NCI-H1417 treated with DMSO at 0.1 percent for 48 hours (cell line): ENCODE measurements at regions not wholly inside any gene's neighbourhood (a gene's known extent, or its start where the extent isn't known, plus 50 kb on each side); places are given as distances from the start of the nearest gene placed in this dataset.
"Not testable (repeated sequence)": the region's sequence is repeated elsewhere in the genome, so short reads cannot be mapped to it uniquely, and the experiment has no call there.

Experiments
- DNase-seq: peaks from one replicate; lab custom pipeline; 2025; lab: John Stamatoyannopoulos, UW

DNA sequence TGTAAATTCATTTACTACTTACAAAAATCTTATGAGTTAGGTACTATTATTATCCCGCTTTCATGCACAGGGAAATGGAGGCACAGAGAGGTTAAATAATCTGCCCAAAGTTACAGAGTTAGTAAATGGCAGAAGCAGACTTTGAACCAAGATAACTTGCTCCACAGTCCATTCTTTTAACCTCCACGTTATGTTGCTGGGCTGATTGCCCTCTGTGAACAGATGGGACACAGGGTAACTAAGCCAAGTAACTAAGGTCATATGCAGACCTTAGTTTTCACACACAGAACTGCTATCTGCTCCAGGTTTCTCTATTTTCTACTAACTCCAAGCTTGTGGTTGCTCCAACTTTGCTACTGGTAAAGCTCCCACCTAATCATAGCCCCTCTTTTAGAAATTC lies 147.1 kb upstream of the IFNG-AS1 start:
- DNase-seq: no peak

- DNase-seq: no peak
Measured at GRCh38 chr12:67843257-67843656, 146.0 kb upstream of the IFNG-AS1 start.

GRCh38 chr12:67852701-67853100 lies 136.5 kb upstream of the IFNG-AS1 start:
- DNase-seq: no peak

DNA sequence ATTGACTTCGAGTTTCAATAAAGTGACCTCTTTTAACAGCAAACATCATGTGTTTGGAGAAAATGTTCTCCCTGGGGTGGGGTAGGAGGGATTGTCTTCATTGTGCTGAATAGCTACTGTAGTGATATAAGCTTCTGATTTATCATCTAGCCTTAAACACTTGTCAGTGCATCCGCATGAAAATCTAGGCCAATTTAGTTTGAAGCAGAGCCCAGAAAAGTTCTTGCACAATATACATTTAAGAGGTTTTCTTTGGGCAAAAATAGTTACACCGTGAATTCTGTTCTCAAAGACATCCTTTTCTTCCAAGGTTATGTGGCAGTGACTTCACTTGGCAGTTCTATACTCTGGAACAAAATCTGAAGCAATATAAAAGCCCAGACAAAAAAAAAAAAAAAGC lies 136.0 kb upstream of the IFNG-AS1 start:
- no peak for DNase-seq

DNA sequence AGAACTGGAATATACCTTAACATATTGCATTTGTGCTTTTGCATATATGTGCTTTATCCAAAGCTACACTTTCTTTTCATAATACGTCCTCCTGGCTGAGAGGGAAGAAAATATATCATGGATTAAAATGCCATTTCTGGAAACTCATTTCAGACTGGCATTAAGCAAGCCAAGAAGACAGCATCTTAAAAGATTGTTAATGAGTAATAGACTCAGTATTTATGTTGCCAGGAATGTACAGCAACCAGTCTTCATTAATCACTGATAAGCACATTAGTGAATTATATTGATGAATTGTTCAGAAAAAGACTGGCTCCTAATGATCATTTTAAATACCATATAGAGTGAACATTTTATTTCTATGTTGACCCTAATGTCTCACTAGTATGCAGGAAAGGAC lies 134.9 kb upstream of the IFNG-AS1 start:
- no peak for DNase-seq

DNA sequence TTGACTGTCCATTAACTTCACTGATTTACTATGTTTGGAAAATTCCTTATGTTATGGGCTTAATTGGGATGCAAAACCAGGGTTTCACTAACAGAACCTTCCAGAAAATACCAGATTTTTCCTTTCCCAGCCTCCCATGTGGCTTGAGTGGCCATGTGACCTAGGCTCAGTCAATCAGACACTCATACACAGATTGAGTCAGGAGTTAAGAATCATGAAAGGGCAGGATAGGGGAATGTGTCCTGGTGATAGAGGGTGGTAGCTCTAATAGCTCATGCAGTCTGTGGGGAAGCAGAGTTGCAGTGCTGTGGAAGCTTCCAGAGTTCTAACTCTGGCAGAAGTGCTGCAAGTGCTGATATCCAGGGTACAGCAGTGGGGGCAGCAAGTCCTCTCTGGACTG lies 134.1 kb upstream of the IFNG-AS1 start:
- no peak for DNase-seq

GRCh38 chr12:67871231-67871630 lies 118.0 kb upstream of the IFNG-AS1 start:
- no peak for DNase-seq

DNA sequence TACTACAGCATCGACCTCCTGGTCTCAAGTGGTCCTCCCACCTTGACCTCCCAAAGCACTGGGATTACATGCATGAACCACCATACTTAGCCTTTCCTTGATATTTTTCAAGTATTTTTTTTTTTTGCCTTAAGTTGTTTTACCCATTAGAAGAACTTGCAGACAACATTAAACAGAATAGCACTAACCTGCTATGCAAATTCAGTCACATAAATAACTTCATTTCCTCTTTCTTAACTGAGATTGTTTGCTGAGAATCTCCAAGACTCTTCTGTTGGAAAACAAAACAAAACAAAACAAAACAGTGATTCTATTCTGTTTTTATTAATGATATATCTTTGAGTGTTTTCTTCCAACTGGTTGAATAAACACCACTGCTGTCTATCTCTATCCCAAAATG lies 115.9 kb upstream of the IFNG-AS1 start:
- no peak for DNase-seq

DNA sequence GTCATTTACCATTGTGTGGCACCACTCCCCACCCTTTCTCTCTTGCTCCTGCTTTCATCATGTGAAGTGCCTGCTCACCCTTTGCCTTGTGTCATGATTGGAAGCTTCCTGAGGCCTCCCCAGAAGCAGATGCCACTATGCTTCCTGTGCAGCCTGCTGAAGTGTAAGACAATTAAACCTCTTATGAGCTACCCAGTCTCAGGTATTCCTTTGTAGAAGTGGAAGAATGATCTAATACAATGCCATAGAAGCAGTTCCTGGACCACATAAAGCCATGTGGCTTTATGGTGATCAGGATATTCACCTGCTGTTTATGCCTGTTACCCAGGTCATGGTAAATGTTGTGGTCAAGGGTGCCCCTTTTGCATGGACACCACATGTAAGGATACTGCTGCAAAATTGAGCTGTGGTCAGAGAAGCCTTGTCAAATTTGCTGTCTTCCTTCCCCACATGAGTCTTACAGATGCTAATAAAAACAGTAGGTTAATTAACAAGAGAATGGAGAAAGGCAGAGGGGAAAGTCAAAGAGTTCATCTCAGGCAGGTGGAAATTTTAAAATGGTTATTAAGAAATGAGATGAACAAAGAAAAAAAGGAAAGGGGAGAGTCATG lies 112.8 kb upstream of the IFNG-AS1 start:
- no peak for DNase-seq

- no peak for DNase-seq
Measured at GRCh38 chr12:67877727-67878126, 111.5 kb upstream of the IFNG-AS1 start.

DNA sequence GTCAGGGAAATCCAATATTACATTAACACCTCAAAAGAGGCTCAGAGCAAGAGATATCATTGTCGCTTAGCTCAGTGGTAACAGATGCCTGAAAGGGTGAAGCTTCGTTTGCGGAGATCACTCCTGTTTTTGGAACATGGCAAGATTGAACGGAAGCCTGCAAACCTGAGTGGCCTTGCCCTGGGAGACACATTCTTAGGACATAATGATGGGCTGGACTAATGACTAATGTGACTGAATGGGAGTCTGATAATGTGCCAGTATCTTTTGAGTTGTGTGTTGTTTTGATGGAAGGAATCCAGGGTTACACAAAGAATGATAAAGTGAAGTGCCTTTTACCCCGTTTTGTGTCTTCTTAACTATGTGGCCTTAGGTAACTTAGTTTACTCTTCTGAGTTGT lies 109.3 kb upstream of the IFNG-AS1 start:
- no peak for DNase-seq

DNA sequence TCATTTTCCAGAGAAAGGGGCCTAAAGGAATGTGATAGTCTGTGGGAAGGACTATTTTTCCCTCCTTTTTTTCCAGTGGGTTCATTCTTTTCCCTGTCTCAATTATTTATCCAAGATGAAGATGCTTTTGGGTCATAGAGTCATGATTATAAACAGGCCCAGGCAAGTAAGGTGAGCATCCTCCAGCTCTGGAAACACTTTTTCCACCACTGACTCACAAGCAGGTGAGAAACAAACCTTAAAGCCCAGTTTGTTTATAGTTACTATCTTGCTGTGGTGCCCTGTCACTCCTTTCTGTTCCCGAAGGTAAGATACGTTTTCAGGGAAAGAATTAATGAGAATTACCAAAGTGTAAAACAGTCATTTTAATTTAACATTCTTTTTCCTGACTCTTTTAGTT lies 107.7 kb upstream of the IFNG-AS1 start:
- DNase-seq: no peak

GRCh38 chr12:67884596-67884995 lies 104.7 kb upstream of the IFNG-AS1 start:
- no peak for DNase-seq

DNA sequence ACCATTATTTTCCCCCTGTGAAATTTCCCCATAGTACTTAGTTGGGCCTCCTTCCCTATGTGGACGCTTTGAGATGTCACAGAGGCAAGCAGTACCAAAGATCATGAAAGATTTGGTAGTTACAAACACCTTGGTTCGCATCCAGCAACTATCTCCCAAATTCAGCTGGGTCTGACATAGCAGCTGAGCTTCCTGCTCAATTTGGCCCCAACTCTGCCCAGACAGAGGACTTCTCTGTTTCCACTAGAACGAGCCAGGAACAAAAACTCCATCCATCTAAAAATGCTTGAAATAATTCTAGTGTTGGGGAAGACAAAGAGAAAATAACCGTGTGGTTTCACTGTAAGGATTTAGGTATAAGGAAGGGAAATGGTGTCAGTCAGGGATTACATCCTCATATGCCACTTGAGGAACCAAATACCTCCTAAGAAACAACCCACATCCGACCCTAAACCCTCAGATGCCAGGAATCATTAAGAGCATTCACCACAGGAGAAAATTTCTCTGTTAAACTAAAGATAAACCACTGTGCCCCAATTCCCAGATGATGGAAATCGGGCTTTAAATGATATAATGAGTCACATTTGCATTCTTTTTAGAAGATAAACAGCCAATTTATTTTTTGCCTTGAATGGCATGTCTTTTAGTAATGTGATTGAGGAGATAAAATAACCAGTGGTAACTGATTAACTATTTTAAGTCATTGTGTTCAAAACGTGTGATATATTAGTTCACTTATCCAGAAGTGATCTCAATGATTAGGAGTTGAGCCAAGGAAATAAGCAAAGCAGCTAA lies 103.7 kb upstream of the IFNG-AS1 start:
- no peak for DNase-seq

- no peak for DNase-seq
Measured at GRCh38 chr12:67887065-67887464, 102.2 kb upstream of the IFNG-AS1 start.

GRCh38 chr12:67889931-67890330 lies 99.3 kb upstream of the IFNG-AS1 start:
- DNase-seq: no peak

GRCh38 chr12:67890726-67891258 lies 98.5 kb upstream of the IFNG-AS1 start:
- DNase-seq: no peak

DNA sequence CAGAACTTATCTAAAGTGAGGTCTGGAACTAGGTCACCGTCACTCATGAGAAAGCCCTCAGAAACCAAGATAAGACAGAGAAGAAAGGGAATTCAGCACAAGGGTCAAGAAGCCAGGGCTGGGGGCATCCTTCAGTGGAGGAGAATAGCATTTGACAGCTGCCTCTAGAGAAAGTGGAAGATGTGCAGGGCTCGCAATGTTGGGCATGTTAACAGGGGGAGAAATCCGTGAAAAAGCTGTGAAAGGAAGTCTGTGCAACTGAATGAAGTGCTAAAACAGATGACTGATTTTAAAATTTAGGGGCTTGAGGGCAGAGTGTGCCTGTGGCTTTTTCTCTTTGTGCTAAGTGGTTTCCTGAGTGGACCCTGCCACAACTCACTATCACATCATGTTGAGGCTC lies 97.7 kb upstream of the IFNG-AS1 start:
- no peak for DNase-seq

DNA sequence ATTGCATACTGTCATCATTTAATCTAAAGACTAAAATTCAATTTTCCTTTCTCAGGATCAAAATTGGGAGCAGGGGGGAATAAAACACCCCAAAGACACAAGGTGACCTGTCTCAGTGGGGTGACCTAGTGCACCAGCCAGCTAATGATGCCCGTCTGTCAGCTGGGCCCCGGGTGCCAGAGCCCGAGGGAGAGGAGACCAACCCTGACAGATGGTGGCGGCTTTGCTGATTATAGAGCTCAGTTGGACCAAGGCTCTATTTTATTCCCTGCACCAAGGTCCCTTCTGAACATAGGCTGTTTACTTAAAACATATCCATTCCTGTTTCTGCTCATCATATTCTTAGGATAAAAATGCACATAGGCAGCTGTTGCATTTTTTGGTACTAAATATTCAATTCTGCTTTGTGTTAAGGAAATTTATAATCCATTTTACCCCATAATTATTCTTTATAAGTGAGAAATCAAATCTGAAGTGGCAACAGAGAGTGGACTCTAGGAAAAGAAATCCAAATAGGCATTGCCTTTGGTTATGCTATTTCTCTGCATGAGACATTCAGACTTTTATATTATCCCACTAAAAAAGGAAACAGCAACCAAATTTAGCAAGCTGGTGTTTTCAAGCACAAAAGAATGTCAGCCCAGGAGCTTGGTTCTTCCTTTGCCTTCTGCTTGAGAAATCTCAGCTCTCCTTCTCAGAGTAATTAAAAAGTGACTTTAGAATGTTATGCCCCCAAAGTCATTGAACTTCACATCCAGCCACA lies 96.8 kb upstream of the IFNG-AS1 start:
- no peak for DNase-seq

GRCh38 chr12:67893022-67893580 lies 96.1 kb upstream of the IFNG-AS1 start:
- DNase-seq: no peak

GRCh38 chr12:67900418-67900817 lies 88.8 kb upstream of the IFNG-AS1 start:
- not testable (repeated sequence) for DNase-seq

- DNase-seq: no peak
Measured at GRCh38 chr12:67909091-67909531, 80.1 kb upstream of the IFNG-AS1 start.
